ENCODE measurements at regions not wholly inside any gene's neighbourhood (a gene's known extent, or its start where the extent isn't known, plus 50 kb on each side); places are given as distances from the start of the nearest gene placed in this dataset.

DNA sequence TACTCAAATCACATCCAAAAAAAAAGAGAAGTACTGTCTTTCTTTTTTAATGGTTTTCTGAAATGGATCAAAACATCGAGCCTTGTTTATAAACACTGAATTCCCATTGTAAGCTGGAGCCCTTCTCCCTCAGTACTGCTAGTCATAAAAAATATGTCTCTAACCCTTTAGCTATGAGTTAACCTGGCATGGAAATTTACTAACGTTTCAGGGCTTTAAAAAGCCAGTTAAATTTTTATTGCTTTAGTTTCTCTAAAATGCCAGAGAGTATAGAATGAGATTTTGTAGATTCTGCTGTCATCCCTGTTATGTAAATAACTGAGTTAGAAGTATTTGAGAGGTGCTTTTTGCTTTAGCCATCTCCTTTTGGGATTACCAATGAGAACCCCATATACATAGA is 528.3 kb downstream of the EFNB2 start (continued):
- TF ChIP-seq, protein P1, sequence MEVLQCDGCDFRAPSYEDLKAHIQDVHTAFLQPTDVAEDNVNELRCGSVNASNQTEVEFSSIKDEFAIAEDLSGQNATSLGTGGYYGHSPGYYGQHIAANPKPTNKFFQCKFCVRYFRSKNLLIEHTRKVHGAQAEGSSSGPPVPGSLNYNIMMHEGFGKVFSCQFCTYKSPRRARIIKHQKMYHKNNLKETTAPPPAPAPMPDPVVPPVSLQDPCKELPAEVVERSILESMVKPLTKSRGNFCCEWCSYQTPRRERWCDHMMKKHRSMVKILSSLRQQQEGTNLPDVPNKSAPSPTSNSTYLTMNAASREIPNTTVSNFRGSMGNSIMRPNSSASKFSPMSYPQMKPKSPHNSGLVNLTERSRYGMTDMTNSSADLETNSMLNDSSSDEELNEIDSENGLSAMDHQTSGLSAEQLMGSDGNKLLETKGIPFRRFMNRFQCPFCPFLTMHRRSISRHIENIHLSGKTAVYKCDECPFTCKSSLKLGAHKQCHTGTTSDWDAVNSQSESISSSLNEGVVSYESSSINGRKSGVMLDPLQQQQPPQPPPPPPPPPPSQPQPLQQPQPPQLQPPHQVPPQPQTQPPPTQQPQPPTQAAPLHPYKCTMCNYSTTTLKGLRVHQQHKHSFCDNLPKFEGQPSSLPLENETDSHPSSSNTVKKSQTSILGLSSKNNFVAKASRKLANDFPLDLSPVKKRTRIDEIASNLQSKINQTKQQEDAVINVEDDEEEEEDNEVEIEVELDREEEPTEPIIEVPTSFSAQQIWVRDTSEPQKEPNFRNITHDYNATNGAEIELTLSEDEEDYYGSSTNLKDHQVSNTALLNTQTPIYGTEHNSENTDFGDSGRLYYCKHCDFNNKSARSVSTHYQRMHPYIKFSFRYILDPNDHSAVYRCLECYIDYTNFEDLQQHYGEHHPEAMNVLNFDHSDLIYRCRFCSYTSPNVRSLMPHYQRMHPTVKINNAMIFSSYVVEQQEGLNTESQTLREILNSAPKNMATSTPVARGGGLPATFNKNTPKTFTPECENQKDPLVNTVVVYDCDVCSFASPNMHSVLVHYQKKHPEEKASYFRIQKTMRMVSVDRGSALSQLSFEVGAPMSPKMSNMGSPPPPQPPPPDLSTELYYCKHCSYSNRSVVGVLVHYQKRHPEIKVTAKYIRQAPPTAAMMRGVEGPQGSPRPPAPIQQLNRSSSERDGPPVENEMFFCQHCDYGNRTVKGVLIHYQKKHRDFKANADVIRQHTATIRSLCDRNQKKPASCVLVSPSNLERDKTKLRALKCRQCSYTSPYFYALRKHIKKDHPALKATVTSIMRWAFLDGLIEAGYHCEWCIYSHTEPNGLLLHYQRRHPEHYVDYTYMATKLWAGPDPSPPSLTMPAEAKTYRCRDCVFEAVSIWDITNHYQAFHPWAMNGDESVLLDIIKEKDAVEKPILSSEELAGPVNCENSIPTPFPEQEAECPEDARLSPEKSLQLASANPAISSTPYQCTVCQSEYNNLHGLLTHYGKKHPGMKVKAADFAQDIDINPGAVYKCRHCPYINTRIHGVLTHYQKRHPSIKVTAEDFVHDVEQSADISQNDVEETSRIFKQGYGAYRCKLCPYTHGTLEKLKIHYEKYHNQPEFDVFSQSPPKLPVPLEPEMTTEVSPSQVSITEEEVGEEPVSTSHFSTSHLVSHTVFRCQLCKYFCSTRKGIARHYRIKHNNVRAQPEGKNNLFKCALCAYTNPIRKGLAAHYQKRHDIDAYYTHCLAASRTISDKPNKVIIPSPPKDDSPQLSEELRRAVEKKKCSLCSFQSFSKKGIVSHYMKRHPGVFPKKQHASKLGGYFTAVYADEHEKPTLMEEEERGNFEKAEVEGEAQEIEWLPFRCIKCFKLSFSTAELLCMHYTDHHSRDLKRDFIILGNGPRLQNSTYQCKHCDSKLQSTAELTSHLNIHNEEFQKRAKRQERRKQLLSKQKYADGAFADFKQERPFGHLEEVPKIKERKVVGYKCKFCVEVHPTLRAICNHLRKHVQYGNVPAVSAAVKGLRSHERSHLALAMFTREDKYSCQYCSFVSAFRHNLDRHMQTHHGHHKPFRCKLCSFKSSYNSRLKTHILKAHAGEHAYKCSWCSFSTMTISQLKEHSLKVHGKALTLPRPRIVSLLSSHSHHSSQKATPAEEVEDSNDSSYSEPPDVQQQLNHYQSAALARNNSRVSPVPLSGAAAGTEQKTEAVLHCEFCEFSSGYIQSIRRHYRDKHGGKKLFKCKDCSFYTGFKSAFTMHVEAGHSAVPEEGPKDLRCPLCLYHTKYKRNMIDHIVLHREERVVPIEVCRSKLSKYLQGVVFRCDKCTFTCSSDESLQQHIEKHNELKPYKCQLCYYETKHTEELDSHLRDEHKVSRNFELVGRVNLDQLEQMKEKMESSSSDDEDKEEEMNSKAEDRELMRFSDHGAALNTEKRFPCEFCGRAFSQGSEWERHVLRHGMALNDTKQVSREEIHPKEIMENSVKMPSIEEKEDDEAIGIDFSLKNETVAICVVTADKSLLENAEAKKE (CRISPR knock-in tag; IDR thresholded peaks at IDR 0.05): no peak
- no peak for TF ChIP-seq ZNF114 (CRISPR knock-in tag; IDR thresholded peaks at IDR 0.05)

DNA sequence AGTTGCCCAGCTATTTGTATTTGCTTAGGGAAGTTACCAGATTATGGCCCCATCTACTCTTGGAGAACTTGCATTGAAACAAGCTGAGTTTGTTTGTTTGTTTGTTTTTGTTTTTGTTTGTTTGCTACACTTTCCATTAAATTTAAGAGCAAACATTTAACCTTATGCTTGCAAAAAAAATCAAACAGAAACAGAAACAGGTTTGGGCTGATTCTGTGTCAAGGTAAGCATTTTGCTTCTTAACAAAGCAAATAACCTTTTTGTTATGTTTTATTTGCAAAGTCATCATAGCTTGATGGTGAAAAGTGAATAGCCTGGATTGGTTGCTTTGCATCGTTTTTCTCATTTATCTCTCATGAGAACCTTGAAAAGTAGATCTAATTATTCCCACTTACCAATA is 531.8 kb downstream of the EFNB2 start:
- H3F3A ChIP-seq (replicated peaks; ENCODE audit: low read depth): no peaks in the 10 kb centered on the region
- no peak overlapping the region for H3K27ac ChIP-seq (ENCODE audit: low read depth)
- Mint-ChIP-seq H3K36me3 (ENCODE audit: low read depth) (no peaks in the 10 kb centered on the region), H3K4me1 (no peaks in the 10 kb centered on the region), H3K4me3 (no peak overlapping the region), H3K9me3 (no peaks in the 10 kb centered on the region; the same call in 2 of the 3 replicates), H3K27me3 (ENCODE audit: insufficient read depth, low read depth, poor library complexity) (no peaks in the 10 kb centered on the region), H3K27ac (no peak overlapping the region)
- no peaks in the 10 kb centered on the region for H3K36me3 ChIP-seq (ENCODE audit: insufficient read depth)
- DNase-seq (ENCODE audit: low spot score) (no peak), ATAC-seq (no peak)
- H3K4me2 ChIP-seq: no peak overlapping the region
- no peaks in the 10 kb centered on the region for H3K9me2 ChIP-seq (ENCODE audit: insufficient read depth)
- H4K20me1 ChIP-seq (replicated peaks; ENCODE audit: insufficient read depth): no peaks in the 10 kb centered on the region
- H2AFZ ChIP-seq: no peak overlapping the region
- no peak overlapping the region for H3K4me3 ChIP-seq
- no peaks in the 10 kb centered on the region for H3K4me1 ChIP-seq (ENCODE audit: insufficient read depth)
- H3K27me3 ChIP-seq (ENCODE audit: insufficient read depth): no peaks in the 10 kb centered on the region
- no peaks in the 10 kb centered on the region for H3K79me2 ChIP-seq (replicated peaks; ENCODE audit: insufficient read depth)
- TF ChIP-seq EZH2phosphoT487 (IDR thresholded peaks at IDR 0.05; ENCODE audit: unreplicated experiment): no peak
- TF ChIP-seq NANOG (IDR thresholded peaks at IDR 0.05; ENCODE audit: borderline replicate concordance): no peak
- no peak for TF ChIP-seq EZH2 (IDR thresholded peaks at IDR 0.05; ENCODE audit: low read depth, unreplicated experiment)
- TF ChIP-seq, protein P2, sequence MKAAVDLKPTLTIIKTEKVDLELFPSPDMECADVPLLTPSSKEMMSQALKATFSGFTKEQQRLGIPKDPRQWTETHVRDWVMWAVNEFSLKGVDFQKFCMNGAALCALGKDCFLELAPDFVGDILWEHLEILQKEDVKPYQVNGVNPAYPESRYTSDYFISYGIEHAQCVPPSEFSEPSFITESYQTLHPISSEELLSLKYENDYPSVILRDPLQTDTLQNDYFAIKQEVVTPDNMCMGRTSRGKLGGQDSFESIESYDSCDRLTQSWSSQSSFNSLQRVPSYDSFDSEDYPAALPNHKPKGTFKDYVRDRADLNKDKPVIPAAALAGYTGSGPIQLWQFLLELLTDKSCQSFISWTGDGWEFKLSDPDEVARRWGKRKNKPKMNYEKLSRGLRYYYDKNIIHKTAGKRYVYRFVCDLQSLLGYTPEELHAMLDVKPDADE (IDR thresholded peaks at IDR 0.05): no peak
- no peak for TF ChIP-seq CREB1 (CRISPR knock-in tag; IDR thresholded peaks at IDR 0.05; ENCODE audit: low read depth)
- TF ChIP-seq, protein P1 (CRISPR knock-in tag; IDR thresholded peaks at IDR 0.05): no peak

Measured in GM23338 (cell line).